DND-41 (cell line): ENCODE measurements at regions not wholly inside any gene's neighbourhood (a gene's known extent, or its start where the extent isn't known, plus 50 kb on each side); places are given as distances from the start of the nearest gene placed in this dataset.

Experiments
- ATAC-seq: fragments of 200-7000 bp; cut with Tn5 transposase; 3 replicates; pipeline ENCODE4 v1.9.1; 2021; ENCODE audit warnings: low read depth; ENCODE audit not compliant: insufficient read depth
- DNase-seq: peaks from one replicate; pipeline ENCODE4 v3.0.0-alpha.2; 2020
- H2AFZ ChIP-seq: 2 replicates; pipeline ENCODE4 v1.6.0; 2012; ENCODE audit warnings: low read depth, low read length
- H3K27ac ChIP-seq: 2 replicates; pipeline ENCODE4 v1.5.1; 2012; ENCODE audit warnings: low read length, inconsistent platforms
- H3K27me3 ChIP-seq: fragments of 200-600 bp; sonication (generic); 2 replicates; pipeline ENCODE4 v1.6.0; 2012; ENCODE audit warnings: low read length, mild to moderate bottlenecking, inconsistent platforms; ENCODE audit not compliant: insufficient read depth, poor library complexity
- H3K36me3 ChIP-seq: 2 replicates; pipeline ENCODE4 v1.5.1; 2012; ENCODE audit warnings: low read length, inconsistent platforms; ENCODE audit not compliant: insufficient read depth
- H3K4me1 ChIP-seq: 2 replicates; pipeline ENCODE4 v1.5.1; 2012; ENCODE audit warnings: mild to moderate bottlenecking, low read length; ENCODE audit not compliant: insufficient read depth
- H3K4me2 ChIP-seq: 2 replicates; pipeline ENCODE4 v1.6.0; 2012; ENCODE audit warnings: mild to moderate bottlenecking, moderate library complexity, low read length, inconsistent platforms; ENCODE audit not compliant: insufficient read depth
- H3K4me3 ChIP-seq, 2 experiments: fragments of 200-600 bp in 1 of 2; shearing (Covaris generic) in 1 of 2; 2 replicates each; pipeline ENCODE4 v1.5.1; 2012 to 2016; ENCODE audit warnings: inconsistent platforms in 2 of 2, low read length in 2 of 2, mild to moderate bottlenecking in 2 of 2, low read depth in 1 of 2, moderate library complexity in 1 of 2
- H3K79me2 ChIP-seq: 2 replicates; pipeline ENCODE4 v1.6.0; 2012; ENCODE audit warnings: low read length, inconsistent platforms; ENCODE audit not compliant: insufficient read depth
- H3K9ac ChIP-seq: 2 replicates; pipeline ENCODE4 v1.6.0; 2012; ENCODE audit warnings: low read depth, mild to moderate bottlenecking, inconsistent platforms, low read length, moderate library complexity
- H3K9me3 ChIP-seq: 2 replicates; pipeline ENCODE4 v1.5.1; 2012; ENCODE audit warnings: low read length, moderate library complexity, mild to moderate bottlenecking, inconsistent platforms; ENCODE audit not compliant: insufficient read depth, severe bottlenecking
- H4K20me1 ChIP-seq: 2 replicates; pipeline ENCODE4 v1.6.0; 2012; ENCODE audit warnings: low read length; ENCODE audit not compliant: insufficient read depth
- EZH2 ChIP-seq: IDR thresholded peaks from 3 replicates; pipeline ENCODE4 v1.6.1; 2012; ENCODE audit warnings: borderline replicate concordance, low read depth, mild to moderate bottlenecking, moderate library complexity, low read length, inconsistent platforms; ENCODE audit not compliant: severe bottlenecking
- TF ChIP-seq, protein P1 (sequence below): IDR thresholded peaks from 2 replicates; pipeline ENCODE4 v1.5.1; 2012; ENCODE audit warnings: borderline replicate concordance, low read length, moderate library complexity, mild to moderate bottlenecking; ENCODE audit not compliant: poor library complexity, severe bottlenecking; ENCODE audit errors: extremely low read depth

DNA sequence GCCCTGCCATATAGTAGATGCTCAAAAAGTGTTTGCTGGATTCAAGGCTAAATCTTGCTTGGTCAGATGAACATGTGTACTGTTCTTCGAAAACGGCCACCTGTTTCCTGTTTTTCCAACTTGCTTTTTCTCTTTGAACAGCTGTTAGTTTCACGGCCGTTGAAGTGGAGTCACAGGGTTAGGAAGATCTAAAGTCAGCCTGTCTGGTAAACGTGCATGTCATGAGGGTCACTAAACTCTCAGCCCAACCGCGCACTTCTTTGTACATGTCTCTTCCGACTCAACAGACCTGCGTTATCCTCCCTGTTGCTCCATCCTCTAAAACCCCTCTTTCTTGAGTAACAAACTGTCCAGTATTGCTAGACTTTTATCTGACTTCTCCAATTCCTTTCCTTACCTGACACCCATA lies 93.2 kb upstream of the MAN1A1 start:
- Histone ChIP-seq H2AFZ (peak overlapping the region; percentile 36; the same call in 1 of the 2 replicates), H3K4me1 (peaks cover 53% of the 10 kb centered on the region), H3K36me3 (no peaks in the 10 kb centered on the region), H3K9me3 (no peaks in the 10 kb centered on the region), H4K20me1 (no peaks in the 10 kb centered on the region), H3K4me3 (no peak overlapping the region), H3K79me2 (no peaks in the 10 kb centered on the region), H3K27ac (peak overlapping the region; percentile 86), H3K9ac (peak overlapping the region; percentile 45; the same call in 1 of the 2 replicates), H3K4me2 (0 out of 2 replicates have a peak overlapping the region, but pooled peaks have one; percentile 23), H3K27me3 (no peaks in the 10 kb centered on the region)
- ATAC-seq (peak; percentile 82), DNase-seq (peak; percentile 42)
- TF ChIP-seq EZH2: no peak
- TF ChIP-seq, protein P1, sequence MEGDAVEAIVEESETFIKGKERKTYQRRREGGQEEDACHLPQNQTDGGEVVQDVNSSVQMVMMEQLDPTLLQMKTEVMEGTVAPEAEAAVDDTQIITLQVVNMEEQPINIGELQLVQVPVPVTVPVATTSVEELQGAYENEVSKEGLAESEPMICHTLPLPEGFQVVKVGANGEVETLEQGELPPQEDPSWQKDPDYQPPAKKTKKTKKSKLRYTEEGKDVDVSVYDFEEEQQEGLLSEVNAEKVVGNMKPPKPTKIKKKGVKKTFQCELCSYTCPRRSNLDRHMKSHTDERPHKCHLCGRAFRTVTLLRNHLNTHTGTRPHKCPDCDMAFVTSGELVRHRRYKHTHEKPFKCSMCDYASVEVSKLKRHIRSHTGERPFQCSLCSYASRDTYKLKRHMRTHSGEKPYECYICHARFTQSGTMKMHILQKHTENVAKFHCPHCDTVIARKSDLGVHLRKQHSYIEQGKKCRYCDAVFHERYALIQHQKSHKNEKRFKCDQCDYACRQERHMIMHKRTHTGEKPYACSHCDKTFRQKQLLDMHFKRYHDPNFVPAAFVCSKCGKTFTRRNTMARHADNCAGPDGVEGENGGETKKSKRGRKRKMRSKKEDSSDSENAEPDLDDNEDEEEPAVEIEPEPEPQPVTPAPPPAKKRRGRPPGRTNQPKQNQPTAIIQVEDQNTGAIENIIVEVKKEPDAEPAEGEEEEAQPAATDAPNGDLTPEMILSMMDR: no peak

DNA sequence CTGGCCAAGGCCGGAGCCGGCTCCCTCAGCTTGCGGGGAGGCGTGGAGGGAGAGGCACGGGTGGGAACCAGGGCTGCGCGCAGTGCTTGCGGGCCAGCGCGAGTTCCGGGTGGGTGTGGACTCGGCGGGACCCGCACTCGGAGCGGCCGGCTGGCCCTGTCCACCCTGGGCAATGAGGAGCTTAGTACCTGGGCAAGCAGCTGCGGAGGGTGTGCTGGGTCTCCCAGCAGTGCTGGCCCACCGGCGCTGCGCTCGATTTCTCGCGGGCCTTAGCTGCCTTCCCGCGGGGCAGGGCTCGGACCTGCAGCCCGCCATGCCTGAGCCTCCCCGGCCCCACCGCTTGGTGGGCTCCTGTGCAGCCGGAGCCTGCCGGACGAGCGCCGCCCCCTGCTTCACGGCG lies 91.4 kb upstream of the MAN1A1 start:
- no peaks in the 10 kb centered on the region for H3K79me2 ChIP-seq
- no peak overlapping the region for H3K4me2 ChIP-seq
- no peaks in the 10 kb centered on the region for H3K9me3 ChIP-seq
- peaks cover 44% of the 10 kb centered on the region for H3K4me1 ChIP-seq
- H3K27ac ChIP-seq: no peak overlapping the region
- no peak overlapping the region for H3K9ac ChIP-seq
- ATAC-seq (no peak), DNase-seq (no peak)
- H2AFZ ChIP-seq: no peak overlapping the region
- no peaks in the 10 kb centered on the region for H3K27me3 ChIP-seq
- no peaks in the 10 kb centered on the region for H3K36me3 ChIP-seq
- no peaks in the 10 kb centered on the region for H4K20me1 ChIP-seq
- no peak overlapping the region for H3K4me3 ChIP-seq
- no peak for TF ChIP-seq EZH2

DNA sequence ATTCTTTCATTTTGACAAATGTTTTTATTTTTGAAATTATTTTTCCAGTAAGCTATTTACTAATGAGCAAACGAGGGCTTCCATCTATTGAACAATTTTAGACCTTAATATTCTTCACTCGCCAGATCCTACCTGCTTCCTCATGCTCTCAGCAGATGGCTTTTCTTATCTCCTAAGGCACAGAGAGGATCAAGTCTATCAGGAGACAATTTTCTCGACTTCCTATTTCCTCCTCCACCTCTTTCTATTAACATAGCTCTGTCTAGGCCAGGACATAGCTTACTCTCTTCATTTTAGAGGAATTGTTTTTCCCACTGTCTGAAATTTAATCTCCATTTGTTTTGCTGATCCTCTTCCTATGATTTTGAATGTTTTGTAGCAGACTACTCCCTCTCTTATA lies 87.0 kb upstream of the MAN1A1 start:
- Histone ChIP-seq H3K36me3 (no peaks in the 10 kb centered on the region), H3K4me2 (no peak overlapping the region), H3K9ac (no peak overlapping the region), H3K27me3 (no peaks in the 10 kb centered on the region), H3K27ac (no peak overlapping the region), H3K4me3 (no peak overlapping the region), H3K4me1 (peaks cover 4% of the 10 kb centered on the region; the same call in 1 of the 2 replicates), H4K20me1 (no peaks in the 10 kb centered on the region), H3K79me2 (no peaks in the 10 kb centered on the region), H2AFZ (no peak overlapping the region), H3K9me3 (no peaks in the 10 kb centered on the region)
- ATAC-seq: no peak
- TF ChIP-seq, protein P1: no peak
- no peak for TF ChIP-seq EZH2
- no peak for DNase-seq

DNA sequence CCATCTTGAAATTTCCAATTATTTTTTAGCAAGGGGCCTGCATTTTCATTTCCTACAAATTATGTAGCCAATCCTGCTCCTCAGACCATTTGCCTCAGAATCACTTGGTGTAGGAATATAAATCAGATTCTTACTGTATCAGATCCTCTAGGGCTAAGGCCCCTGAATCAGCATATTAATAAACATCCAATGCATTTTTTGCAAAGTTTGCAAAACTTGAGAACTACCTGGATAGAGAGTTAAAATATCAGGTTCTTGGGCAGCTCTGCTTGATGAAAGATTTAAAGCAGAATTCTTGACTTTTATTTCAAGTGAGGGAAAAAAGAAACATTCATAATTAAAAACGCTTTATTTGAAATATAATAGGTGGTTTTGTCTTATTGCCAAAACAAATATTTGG lies 82.2 kb upstream of the MAN1A1 start:
- no peak for ATAC-seq

More for the DNA sequence above, 82.2 kb upstream of the MAN1A1 start:
- H3K79me2 ChIP-seq: no peaks in the 10 kb centered on the region
- H3K4me1 ChIP-seq: no peaks in the 10 kb centered on the region
- no peak overlapping the region for H2AFZ ChIP-seq
- no peak overlapping the region for H3K4me3 ChIP-seq
- H3K9ac ChIP-seq: no peak overlapping the region
- no peak overlapping the region for H3K4me2 ChIP-seq
- H3K27ac ChIP-seq: no peak overlapping the region
- H3K36me3 ChIP-seq: no peaks in the 10 kb centered on the region
- H4K20me1 ChIP-seq: no peaks in the 10 kb centered on the region
- TF ChIP-seq, protein P1: no peak
- no peak for TF ChIP-seq EZH2
- no peaks in the 10 kb centered on the region for H3K9me3 ChIP-seq
- H3K27me3 ChIP-seq: no peaks in the 10 kb centered on the region
- no peak for DNase-seq
